Neural cell (in vitro differentiated cells): ENCODE measurements at regions not wholly inside any gene's neighbourhood (a gene's known extent, or its start where the extent isn't known, plus 50 kb on each side); places are given as distances from the start of the nearest gene placed in this dataset.

Experiments
- CTCF ChIP-seq: fragments of 450-650 bp; IDR thresholded peaks from 2 replicates; pipeline ENCODE4 v1.5.1; 2014; ENCODE audit warnings: antibody characterized with exemption, mild to moderate bottlenecking, moderate library complexity; ENCODE audit not compliant: poor library complexity, severe bottlenecking
- EP300 ChIP-seq: fragments of 450-650 bp; conservative IDR thresholded peaks from 2 replicates; pipeline ENCODE4 v1.6.1; 2014; ENCODE audit warnings: antibody characterized with exemption, mild to moderate bottlenecking, moderate library complexity; ENCODE audit not compliant: poor library complexity, severe bottlenecking
- EZH2 ChIP-seq: fragments of 200-600, 300-800 bp; shearing (Covaris generic), sonication (generic); IDR thresholded peaks from 2 replicates; pipeline ENCODE4 v1.6.1; 2014; ENCODE audit warnings: antibody characterized with exemption, low read length, borderline replicate concordance, mild to moderate bottlenecking; ENCODE audit not compliant: insufficient read depth, poor library complexity, severe bottlenecking
- MXI1 ChIP-seq: fragments of 450-650 bp; conservative IDR thresholded peaks from 2 replicates; pipeline ENCODE4 v1.6.1; 2014; ENCODE audit warnings: antibody characterized with exemption, mild to moderate bottlenecking; ENCODE audit not compliant: poor library complexity, severe bottlenecking
- POLR2AphosphoS5 ChIP-seq: IDR thresholded peaks from 2 replicates; pipeline ENCODE4 v1.6.1; 2012
- REST ChIP-seq: IDR thresholded peaks from 2 replicates; pipeline ENCODE4 v1.6.1; 2012; ENCODE audit warnings: borderline replicate concordance
- SMC3 ChIP-seq: fragments of 450-650 bp; conservative IDR thresholded peaks from 2 replicates; pipeline ENCODE4 v1.6.1; 2014; ENCODE audit warnings: antibody characterized with exemption, mild to moderate bottlenecking, moderate library complexity; ENCODE audit not compliant: poor library complexity
- TAF1 ChIP-seq: IDR thresholded peaks from 2 replicates; pipeline ENCODE4 v1.6.1; 2012; ENCODE audit warnings: low read depth

DNA sequence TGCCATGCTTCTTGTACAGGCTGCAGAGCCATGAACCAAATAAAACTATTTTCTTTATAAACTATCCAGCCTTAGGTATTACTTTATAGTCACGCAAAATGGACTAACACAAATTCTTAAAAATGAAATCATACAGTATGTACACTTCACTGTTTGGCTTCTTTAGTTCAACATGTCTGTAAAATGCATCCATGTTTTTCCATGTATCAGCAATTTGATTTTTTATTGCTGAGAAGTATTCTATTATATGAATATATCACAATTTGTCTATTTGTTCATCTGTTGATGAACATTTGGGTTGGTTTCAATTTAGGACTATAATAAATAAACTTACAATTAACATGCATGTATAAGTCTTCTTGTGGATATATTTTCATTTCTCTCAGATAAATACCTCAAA is 182.1 kb downstream of the SCG2 start:
- TF ChIP-seq TAF1 (no peak), POLR2AphosphoS5 (no peak), CTCF (no peak), EZH2 (no peak), REST (no peak), SMC3 (no peak), MXI1 (no peak), EP300 (no peak)
